ENCODE measurements at regions not wholly inside any gene's neighbourhood (a gene's known extent, or its start where the extent isn't known, plus 50 kb on each side); places are given as distances from the start of the nearest gene placed in this dataset.

- no peaks in the 10 kb centered on the region for H3K36me3 Mint-ChIP-seq
- H3K27me3 Mint-ChIP-seq (ENCODE audit: low read depth in 3 of 3), result peaks cover 0 to 1% (median 0%) of the 10 kb centered on the region in 3 donors
- DNase-seq, result no peak
- no peaks in the 10 kb centered on the region for H3K4me1 Mint-ChIP-seq
- no peak overlapping the region for H3K27ac Mint-ChIP-seq
- H3K9me3 Mint-ChIP-seq, result peaks cover 0 to 4% (median 0%) of the 10 kb centered on the region in 6 donors
- no peak overlapping the region for H3K4me3 Mint-ChIP-seq
These were observed 486.0 kb downstream of the BCAT1 start for GRCh38 chr12:24462946-24463345.

DNA sequence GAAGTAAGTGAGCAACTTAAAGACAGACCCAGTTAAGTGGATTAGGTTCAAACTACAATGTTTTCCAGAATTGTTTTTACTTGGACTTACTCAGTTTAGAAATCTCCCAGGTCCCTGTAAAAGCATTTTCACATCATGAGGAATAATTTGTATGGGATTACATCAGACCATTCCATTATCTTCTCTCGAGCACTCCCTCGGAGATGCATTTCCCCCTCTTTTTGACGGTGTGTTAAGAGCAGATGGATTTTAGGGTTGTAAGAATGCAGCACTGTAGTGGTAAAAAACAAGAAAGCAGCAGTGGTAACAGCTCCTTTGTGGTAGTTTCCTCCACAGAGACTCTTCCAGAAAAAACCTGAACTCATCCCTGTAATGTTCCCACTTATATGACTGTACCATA is 488.4 kb downstream of the BCAT1 start:
- DNase-seq, result no peak
- peaks cover 0 to 4% (median 0%) of the 10 kb centered on the region in 6 donors for H3K9me3 Mint-ChIP-seq
- H3K4me3 Mint-ChIP-seq, result no peak overlapping the region
- H3K27ac Mint-ChIP-seq, result no peak overlapping the region
- no peaks in the 10 kb centered on the region for H3K4me1 Mint-ChIP-seq
- no peaks in the 10 kb centered on the region for H3K36me3 Mint-ChIP-seq
- no peaks in the 10 kb centered on the region for H3K27me3 Mint-ChIP-seq (ENCODE audit: low read depth in 3 of 3)

GRCh38 chr12:24460099-24460498 is 488.8 kb downstream of the BCAT1 start:
- DNase-seq, result no peak
- H3K9me3 Mint-ChIP-seq, result peaks cover 0 to 4% (median 0%) of the 10 kb centered on the region in 6 donors
- no peak overlapping the region for H3K27ac Mint-ChIP-seq
- H3K36me3 Mint-ChIP-seq, result no peaks in the 10 kb centered on the region
- no peak overlapping the region for H3K4me3 Mint-ChIP-seq
- H3K4me1 Mint-ChIP-seq, result no peaks in the 10 kb centered on the region
- H3K27me3 Mint-ChIP-seq (ENCODE audit: low read depth in 3 of 3), result no peaks in the 10 kb centered on the region

- no peak overlapping the region for H3K27ac Mint-ChIP-seq
- H3K4me1 Mint-ChIP-seq, result no peaks in the 10 kb centered on the region
- H3K4me3 Mint-ChIP-seq, result no peak overlapping the region
- peaks cover 0 to 3% (median 0%) of the 10 kb centered on the region in 3 donors for H3K27me3 Mint-ChIP-seq (ENCODE audit: low read depth in 3 of 3)
- DNase-seq, result no peak
- no peaks in the 10 kb centered on the region for H3K36me3 Mint-ChIP-seq
- H3K9me3 Mint-ChIP-seq, result no peaks in the 10 kb centered on the region
These were observed 493.1 kb downstream of the BCAT1 start for GRCh38 chr12:24455811-24456210.

DNA sequence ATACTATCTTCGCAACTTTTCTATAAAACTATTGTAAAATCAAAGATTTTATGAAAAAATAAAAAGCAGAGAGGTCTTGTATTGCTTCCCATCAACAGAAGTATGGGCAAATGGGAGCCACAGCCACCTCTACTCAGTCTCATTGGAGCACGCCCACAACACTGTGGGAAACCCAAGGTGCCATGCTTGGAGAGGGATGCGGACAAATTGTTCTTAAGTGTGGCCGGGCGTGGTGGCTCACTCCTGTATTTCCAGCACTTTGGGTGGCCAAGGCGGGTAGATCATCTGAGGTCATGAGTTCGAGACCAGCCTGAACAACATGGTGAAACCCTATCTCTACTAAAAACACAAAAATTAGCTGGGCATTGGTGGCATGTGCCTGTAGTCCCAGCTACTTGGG is 498.2 kb upstream of the SOX5 start:
- no peaks in the 10 kb centered on the region for H3K4me1 Mint-ChIP-seq
- no peak overlapping the region for H3K27ac Mint-ChIP-seq
- no peak for DNase-seq
- no peaks in the 10 kb centered on the region for H3K36me3 Mint-ChIP-seq
- no peaks in the 10 kb centered on the region for H3K27me3 Mint-ChIP-seq (ENCODE audit: low read depth in 3 of 3)
- H3K4me3 Mint-ChIP-seq, result no peak overlapping the region
- H3K9me3 Mint-ChIP-seq, result peaks cover 0 to 1% (median 0%) of the 10 kb centered on the region in 6 donors

DNA sequence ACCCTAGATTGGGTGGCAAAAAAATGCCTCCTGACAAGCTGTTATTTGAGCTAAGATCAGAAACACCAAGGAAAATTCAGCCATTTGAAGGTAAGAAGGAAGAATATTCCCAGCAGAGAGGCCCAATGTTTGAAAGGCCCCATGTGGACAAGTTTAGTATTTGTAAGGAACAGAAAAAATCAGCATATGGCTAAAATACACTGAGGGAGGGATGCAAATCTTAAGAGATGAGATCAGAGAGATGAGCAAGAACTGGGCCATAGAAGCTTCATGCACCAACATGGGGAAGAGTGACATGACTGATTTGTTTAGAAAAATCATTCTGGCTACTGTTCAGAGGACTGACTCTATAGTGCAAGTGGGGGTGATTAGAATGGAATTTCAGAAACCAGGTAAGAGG is 496.8 kb upstream of the SOX5 start:
- Mint-ChIP-seq H3K4me3 (no peak overlapping the region), H3K27ac (no peak overlapping the region), H3K36me3 (no peaks in the 10 kb centered on the region), H3K27me3 (ENCODE audit: low read depth in 3 of 3) (no peaks in the 10 kb centered on the region), H3K9me3 (peaks cover 0 to 1% (median 0%) of the 10 kb centered on the region in 6 donors), H3K4me1 (no peaks in the 10 kb centered on the region)
- DNase-seq, result no peak

- H3K27ac Mint-ChIP-seq, result no peak overlapping the region
- H3K4me3 Mint-ChIP-seq, result no peak overlapping the region
- DNase-seq, result no peak
- no peaks in the 10 kb centered on the region for H3K4me1 Mint-ChIP-seq
- H3K27me3 Mint-ChIP-seq (ENCODE audit: low read depth in 3 of 3), result no peaks in the 10 kb centered on the region
- no peaks in the 10 kb centered on the region for H3K9me3 Mint-ChIP-seq
- no peaks in the 10 kb centered on the region for H3K36me3 Mint-ChIP-seq
These were observed 495.2 kb upstream of the SOX5 start for GRCh38 chr12:24444634-24445033.

GRCh38 chr12:24441458-24441857 is 492.0 kb upstream of the SOX5 start:
- Mint-ChIP-seq H3K4me3 (no peak overlapping the region), H3K27ac (no peak overlapping the region), H3K4me1 (no peaks in the 10 kb centered on the region), H3K36me3 (no peaks in the 10 kb centered on the region), H3K27me3 (ENCODE audit: low read depth in 3 of 3) (peaks cover 0 to 3% (median 0%) of the 10 kb centered on the region in 3 donors), H3K9me3 (no peaks in the 10 kb centered on the region)
- DNase-seq, result no peak

DNA sequence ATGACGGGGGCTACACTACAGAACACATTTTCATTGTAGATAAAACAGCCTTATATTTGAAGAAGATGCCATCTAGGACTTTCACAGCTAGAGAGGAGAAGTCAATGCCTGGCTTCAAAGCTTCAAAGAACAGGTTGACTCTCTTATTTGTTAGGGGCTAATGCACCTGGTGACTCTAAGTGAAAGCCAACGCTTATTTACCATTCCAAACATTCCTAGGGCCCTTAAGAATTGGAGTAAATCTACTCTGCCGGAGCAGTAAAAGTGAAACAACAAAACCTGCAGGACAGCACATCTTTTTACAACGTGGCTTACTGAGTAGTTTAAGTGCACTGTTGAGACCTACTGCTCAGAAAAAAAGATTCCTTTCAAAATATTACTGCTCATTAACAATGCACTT is 487.2 kb upstream of the SOX5 start:
- Mint-ChIP-seq H3K4me1 (no peaks in the 10 kb centered on the region), H3K27me3 (ENCODE audit: low read depth in 3 of 3) (peaks cover 0 to 4% (median 0%) of the 10 kb centered on the region in 3 donors), H3K9me3 (peaks cover 0 to 2% (median 0%) of the 10 kb centered on the region in 6 donors), H3K36me3 (no peaks in the 10 kb centered on the region), H3K27ac (no peak overlapping the region), H3K4me3 (no peak overlapping the region)
- DNase-seq, result no peak

GRCh38 chr12:24431872-24432271 is 482.4 kb upstream of the SOX5 start:
- Mint-ChIP-seq H3K36me3 (no peaks in the 10 kb centered on the region), H3K27me3 (ENCODE audit: low read depth in 3 of 3) (peaks cover 0 to 1% (median 0%) of the 10 kb centered on the region in 3 donors), H3K4me1 (no peaks in the 10 kb centered on the region), H3K4me3 (no peak overlapping the region), H3K27ac (no peak overlapping the region), H3K9me3 (peaks cover 0 to 2% (median 0%) of the 10 kb centered on the region in 6 donors)
- no peak for DNase-seq

- no peak for DNase-seq
- no peaks in the 10 kb centered on the region for H3K27me3 Mint-ChIP-seq (ENCODE audit: low read depth in 3 of 3)
- H3K36me3 Mint-ChIP-seq, result no peaks in the 10 kb centered on the region
- no peak overlapping the region for H3K4me3 Mint-ChIP-seq
- H3K4me1 Mint-ChIP-seq, result peaks cover 0 to 9% of the 10 kb centered on the region in 2 donors
- H3K9me3 Mint-ChIP-seq, result no peaks in the 10 kb centered on the region
- no peak overlapping the region for H3K27ac Mint-ChIP-seq
These were observed 478.3 kb upstream of the SOX5 start for GRCh38 chr12:24427776-24428175.

DNA sequence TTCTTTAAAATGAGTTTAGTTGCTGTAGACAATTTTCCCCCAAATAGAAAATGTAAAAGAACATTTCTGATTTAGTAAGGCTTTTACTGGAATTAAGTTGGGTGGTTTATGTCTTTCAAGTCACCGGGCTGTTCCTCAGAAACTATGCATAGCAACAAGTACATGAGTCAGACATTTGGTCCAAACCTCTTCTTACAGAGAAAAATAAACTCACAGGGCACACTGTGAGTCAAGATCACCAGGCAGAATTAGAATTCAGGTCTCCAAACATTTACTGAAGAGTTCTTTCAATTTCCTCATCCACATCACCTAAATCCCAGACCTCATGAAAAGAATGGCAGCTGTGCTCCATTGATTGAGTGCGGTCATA is 476.1 kb upstream of the SOX5 start:
- H3K4me1 Mint-ChIP-seq, result peaks cover 0 to 9% of the 10 kb centered on the region in 2 donors
- DNase-seq, result no peak
- peaks cover 0 to 2% (median 0%) of the 10 kb centered on the region in 6 donors for H3K9me3 Mint-ChIP-seq
- H3K36me3 Mint-ChIP-seq, result no peaks in the 10 kb centered on the region
- H3K4me3 Mint-ChIP-seq, result no peak overlapping the region
- no peaks in the 10 kb centered on the region for H3K27me3 Mint-ChIP-seq (ENCODE audit: low read depth in 3 of 3)
- no peak overlapping the region for H3K27ac Mint-ChIP-seq

DNA sequence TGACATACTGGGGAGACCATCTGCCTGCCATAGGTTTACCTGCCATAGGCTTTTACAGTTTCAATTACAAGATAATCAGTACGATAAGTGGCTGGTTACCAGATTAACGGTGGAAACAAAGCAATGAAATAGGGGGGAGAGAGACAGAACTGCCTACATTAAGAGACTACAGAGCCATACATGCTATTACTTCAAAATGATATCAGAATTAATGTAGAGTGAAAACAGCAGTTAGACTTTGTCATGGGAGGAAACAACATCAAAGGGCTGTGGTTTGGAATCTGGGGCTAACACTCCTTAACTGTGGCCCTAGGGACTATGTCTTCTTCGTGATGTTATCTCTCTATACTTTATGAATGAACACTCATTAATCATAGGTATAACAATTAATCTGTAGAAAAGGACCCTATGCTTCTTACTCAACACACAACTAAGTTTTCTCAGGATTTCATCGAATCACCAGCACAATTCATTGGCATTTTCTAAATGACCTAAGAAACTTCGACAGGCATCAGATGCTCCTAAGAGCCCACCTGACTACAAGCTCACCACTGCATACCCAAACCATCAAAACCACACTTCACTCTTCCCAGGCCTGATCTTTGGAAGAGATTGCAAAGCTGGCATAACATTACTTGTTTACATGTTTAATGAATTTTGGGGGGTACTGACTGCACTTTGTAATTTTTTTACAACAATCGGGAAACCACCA is 475.6 kb upstream of the SOX5 start:
- Mint-ChIP-seq H3K36me3 (no peaks in the 10 kb centered on the region), H3K4me1 (peaks cover 0 to 9% of the 10 kb centered on the region in 2 donors), H3K4me3 (no peak overlapping the region), H3K9me3 (peaks cover 0 to 2% (median 0%) of the 10 kb centered on the region in 6 donors), H3K27ac (no peak overlapping the region), H3K27me3 (ENCODE audit: low read depth in 3 of 3) (no peaks in the 10 kb centered on the region)
- DNase-seq, result no peak

DNA sequence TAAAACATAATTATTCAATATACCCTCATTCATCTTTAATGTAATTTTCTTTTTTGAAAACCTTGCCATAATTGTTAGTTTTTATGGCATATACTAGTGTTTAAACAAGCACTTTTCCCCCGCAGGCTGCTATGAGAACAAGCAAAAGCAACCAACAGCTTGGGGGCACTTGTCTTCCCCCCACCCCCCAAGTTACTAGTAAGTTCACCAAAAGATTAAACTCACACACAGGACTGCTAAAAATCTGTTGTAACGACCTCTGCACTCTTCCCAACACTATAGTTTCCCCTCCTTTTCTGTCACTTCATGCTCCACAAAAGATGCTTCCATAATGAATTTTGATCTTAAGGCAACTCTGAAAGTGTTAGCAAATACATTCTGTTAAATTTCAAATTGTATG is 474.9 kb upstream of the SOX5 start:
- Mint-ChIP-seq H3K36me3 (no peaks in the 10 kb centered on the region), H3K27ac (no peak overlapping the region)

DNA sequence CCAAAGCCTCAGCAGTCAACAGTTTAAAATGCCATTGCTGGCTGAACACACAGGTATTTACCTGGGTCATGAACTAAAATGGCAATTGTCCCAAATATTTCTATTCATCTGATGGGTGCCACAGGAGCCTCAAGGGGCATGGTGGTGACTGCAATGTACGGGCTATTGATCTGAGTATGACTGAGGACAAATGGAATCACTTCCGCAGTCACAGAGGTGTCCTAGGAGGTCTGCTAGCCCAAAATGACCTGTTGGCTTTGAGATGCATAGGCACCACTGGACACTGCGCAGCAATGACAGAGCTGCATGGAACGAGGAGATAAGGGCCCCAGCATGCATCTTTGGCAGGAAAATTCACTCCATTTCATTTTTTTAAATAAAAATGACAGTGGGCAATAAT is 474.1 kb upstream of the SOX5 start:
- Mint-ChIP-seq H3K4me1 (peaks cover 0 to 9% of the 10 kb centered on the region in 2 donors), H3K4me3 (no peak overlapping the region), H3K36me3 (no peaks in the 10 kb centered on the region), H3K27me3 (ENCODE audit: low read depth in 3 of 3) (no peaks in the 10 kb centered on the region), H3K9me3 (peaks cover 0 to 2% (median 0%) of the 10 kb centered on the region in 6 donors), H3K27ac (no peak overlapping the region)
- no peak for DNase-seq

More for the DNA sequence above, 474.9 kb upstream of the SOX5 start:
- DNase-seq, result no peak
- no peaks in the 10 kb centered on the region for H3K27me3 Mint-ChIP-seq (ENCODE audit: low read depth in 3 of 3)
- no peak overlapping the region for H3K4me3 Mint-ChIP-seq
- H3K9me3 Mint-ChIP-seq, result peaks cover 0 to 2% (median 0%) of the 10 kb centered on the region in 6 donors
- H3K4me1 Mint-ChIP-seq, result peaks cover 0 to 9% of the 10 kb centered on the region in 2 donors

All from immature natural killer cell (primary cell).